Panc1 (cell line): ENCODE measurements at regions not wholly inside any gene's neighbourhood (a gene's known extent, or its start where the extent isn't known, plus 50 kb on each side); places are given as distances from the start of the nearest gene placed in this dataset.

Experiments
- CTCF ChIP-seq: fragments of 450-650 bp; IDR thresholded peaks from 2 replicates; pipeline ENCODE4 v1.5.1; 2017; ENCODE audit warnings: mild to moderate bottlenecking
- POLR2AphosphoS5 ChIP-seq: IDR thresholded peaks from 2 replicates; pipeline ENCODE4 v1.6.1; 2012; ENCODE audit warnings: mild to moderate bottlenecking, low read depth, low read length, moderate library complexity
- REST ChIP-seq, 2 experiments: IDR thresholded peaks; 2 replicates each; pipeline ENCODE4 v1.6.1; 2011 to 2012; ENCODE audit warnings: low read depth in 2 of 2, control low read depth in 1 of 2, low read length in 1 of 2, mild to moderate bottlenecking in 1 of 2, moderate library complexity in 1 of 2; ENCODE audit not compliant: insufficient read depth in 1 of 2

GRCh38 chr17:5662409-5663085 is 78.2 kb upstream of the NLRP1 start:
- TF ChIP-seq CTCF (no peak), POLR2AphosphoS5 (no peak), REST (IDR thresholded peaks at IDR 0.05; ENCODE audit: insufficient read depth in 1 of 2, low read depth in 2 of 2, low read length in 1 of 2) (no peak)
